Fibroblast of lung (primary cell): ENCODE measurements at regions not wholly inside any gene's neighbourhood (a gene's known extent, or its start where the extent isn't known, plus 50 kb on each side); places are given as distances from the start of the nearest gene placed in this dataset.

ENCODE experiments used
- DNase-seq, 2 donors: peaks; one replicate each; pipeline versions ENCODE4 v3.0.0 to v3.0.0-alpha.2; 2010; ENCODE audit warnings: low read depth in 2 of 2
- H2AFZ ChIP-seq: 2 replicates; pipeline ENCODE4 v1.5.1; 2012; ENCODE audit warnings: low read length, control low read depth, inconsistent platforms
- H3K27ac ChIP-seq: 2 replicates; pipeline ENCODE4 v1.5.1; 2011; ENCODE audit warnings: low read length, control low read depth; ENCODE audit not compliant: insufficient read depth
- H3K27me3 ChIP-seq: 2 replicates; pipeline ENCODE4 v1.5.1; 2011; ENCODE audit warnings: mild to moderate bottlenecking, low read length; ENCODE audit not compliant: control insufficient read depth, insufficient read depth
- H3K36me3 ChIP-seq: 2 replicates; pipeline ENCODE4 v1.5.1; 2011; ENCODE audit warnings: low read length; ENCODE audit not compliant: control insufficient read depth, insufficient read depth
- H3K4me1 ChIP-seq: 2 replicates; pipeline ENCODE4 v1.5.1; 2011; ENCODE audit warnings: low read length; ENCODE audit not compliant: control insufficient read depth, insufficient read depth; ENCODE audit errors: extremely low read depth
- H3K4me2 ChIP-seq: 2 replicates; pipeline ENCODE4 v1.5.1; 2011; ENCODE audit warnings: low read length, control low read depth; ENCODE audit not compliant: insufficient read depth; ENCODE audit errors: extremely low read depth
- H3K4me3 ChIP-seq, 4 experiments: fragments of 200-600 bp in 1 of 4; sonication (generic) in 1 of 4; replicated peaks in 1 of 4; 2 replicates each; pipeline ENCODE4 v1.5.1; 2011 to 2016; ENCODE audit warnings: low read length in 4 of 4, low read depth in 3 of 4, mild to moderate bottlenecking in 3 of 4, control low read depth in 2 of 4, inconsistent platforms in 1 of 4, mixed read lengths in 1 of 4; ENCODE audit not compliant: insufficient read depth in 1 of 4; ENCODE audit errors: control extremely low read depth in 1 of 4
- H3K79me2 ChIP-seq: 2 replicates; pipeline ENCODE4 v1.5.1; 2012; ENCODE audit warnings: mild to moderate bottlenecking, low read length, inconsistent platforms; ENCODE audit not compliant: control insufficient read depth, insufficient read depth
- H3K9ac ChIP-seq: 2 replicates; pipeline ENCODE4 v1.5.1; 2011; ENCODE audit warnings: mild to moderate bottlenecking, low read length, control low read depth; ENCODE audit not compliant: insufficient read depth
- H3K9me3 ChIP-seq: 2 replicates; pipeline ENCODE4 v1.5.1; 2012; ENCODE audit warnings: low read depth, low read length; ENCODE audit not compliant: control insufficient read depth, insufficient read depth
- H4K20me1 ChIP-seq: 2 replicates; pipeline ENCODE4 v1.5.1; 2011; ENCODE audit warnings: low read length; ENCODE audit not compliant: control insufficient read depth, insufficient read depth; ENCODE audit errors: extremely low read depth
- CTCF ChIP-seq, 2 donors: IDR thresholded peaks in 1 of 2; conservative IDR thresholded peaks in 1 of 2; 1 replicate in 1 of 2; 2 replicates in 1 of 2; pipeline ENCODE4 v1.5.1; 2011 to 2012; ENCODE audit warnings: low read length in 2 of 2, control low read depth in 1 of 2, inconsistent platforms in 1 of 2, low read depth in 1 of 2, mild to moderate bottlenecking in 1 of 2
- EZH2 ChIP-seq: IDR thresholded peaks from 2 replicates; pipeline ENCODE4 v1.5.1; 2012; ENCODE audit warnings: low read length, control low read depth, mild to moderate bottlenecking; ENCODE audit errors: missing control alignments

GRCh38 chr15:66838671-66839239 lies 136.7 kb downstream of the SMAD6 start:
- no peaks in the 10 kb centered on the region for H4K20me1 ChIP-seq
- peaks cover 6% of the 10 kb centered on the region for H3K79me2 ChIP-seq
- H3K9ac ChIP-seq: no peak overlapping the region
- DNase-seq: peak; percentile 52 to 66
- H3K36me3 ChIP-seq: no peaks in the 10 kb centered on the region
- H3K9me3 ChIP-seq: no peaks in the 10 kb centered on the region
- no peak overlapping the region for H3K4me3 ChIP-seq
- peaks cover 27% of the 10 kb centered on the region for H3K4me1 ChIP-seq
- H2AFZ ChIP-seq: no peak overlapping the region
- H3K4me2 ChIP-seq: no peak overlapping the region
- no peak overlapping the region for H3K27ac ChIP-seq
- TF ChIP-seq EZH2 (no peak), CTCF (conservative IDR thresholded peaks at IDR 0.05 in 1 of 2, IDR thresholded peaks at IDR 0.05 in 1 of 2; ENCODE audit: low read depth in 1 of 2, low read length in 2 of 2) (peak; percentile 62 to 81)
- H3K27me3 ChIP-seq: no peaks in the 10 kb centered on the region

- Histone ChIP-seq H3K9me3 (no peaks in the 10 kb centered on the region), H3K9ac (no peak overlapping the region), H3K4me1 (peaks cover 27% of the 10 kb centered on the region), H3K4me3 (no peak overlapping the region), H3K27me3 (no peaks in the 10 kb centered on the region), H2AFZ (peak overlapping the region; percentile 77), H4K20me1 (no peaks in the 10 kb centered on the region), H3K4me2 (no peak overlapping the region), H3K36me3 (no peaks in the 10 kb centered on the region), H3K79me2 (peaks cover 10% of the 10 kb centered on the region), H3K27ac (peak overlapping the region; percentile 35)
- TF ChIP-seq EZH2: no peak
- no peak for TF ChIP-seq CTCF (conservative IDR thresholded peaks at IDR 0.05 in 1 of 2, IDR thresholded peaks at IDR 0.05 in 1 of 2; ENCODE audit: low read depth in 1 of 2, low read length in 2 of 2)
- DNase-seq: peak; percentile 23 to 47
Observed at GRCh38 chr15:66839506-66840112, 137.6 kb downstream of the SMAD6 start.

- Histone ChIP-seq H2AFZ (peak overlapping the region; percentile 6), H3K79me2 (peaks cover 10% of the 10 kb centered on the region), H3K4me1 (peaks cover 27% of the 10 kb centered on the region), H3K9me3 (no peaks in the 10 kb centered on the region), H3K27ac (peak overlapping the region; percentile 52), H3K9ac (no peak overlapping the region), H3K4me2 (no peak overlapping the region), H4K20me1 (no peaks in the 10 kb centered on the region), H3K36me3 (no peaks in the 10 kb centered on the region), H3K4me3 (no peak overlapping the region), H3K27me3 (no peaks in the 10 kb centered on the region)
- no peak for DNase-seq
- TF ChIP-seq CTCF (conservative IDR thresholded peaks at IDR 0.05 in 1 of 2, IDR thresholded peaks at IDR 0.05 in 1 of 2; ENCODE audit: low read depth in 1 of 2, low read length in 2 of 2) (no peak), EZH2 (no peak)
Observed at GRCh38 chr15:66840615-66841390, 138.8 kb downstream of the SMAD6 start.
